ENCODE measurements at regions not wholly inside any gene's neighbourhood (a gene's known extent, or its start where the extent isn't known, plus 50 kb on each side); places are given as distances from the start of the nearest gene placed in this dataset.
"Not testable (repeated sequence)": the region's sequence is repeated elsewhere in the genome, so short reads cannot be mapped to it uniquely, and the experiment has no call there.

- WGBS: 68% methylated on average over 5 of the region's 5 CpGs
- no peak for DNase-seq
These were observed 1664.6 kb upstream of the CELF4 start for GRCh38 chr18:39230086-39230803.

GRCh38 chr18:39227769-39228168, 1662.2 kb upstream of the CELF4 start:
- H3K4me3 ChIP-seq (ENCODE audit: low read length); DNase-seq: not testable (repeated sequence)
- 85% methylated on average over 2 of the region's 2 CpGs for WGBS

More at GRCh38 chr18:39230086-39230803, 1664.6 kb upstream of the CELF4 start:
- no peak for ATAC-seq
- no peak overlapping the region for H3K27ac ChIP-seq (ENCODE audit: low read length)
- H3K9me3 ChIP-seq (ENCODE audit: control insufficient read depth, low read length): no peaks in the 10 kb centered on the region
- H3K4me3 ChIP-seq (ENCODE audit: low read length): no peak overlapping the region
- no peaks in the 10 kb centered on the region for H3K27me3 ChIP-seq (ENCODE audit: control insufficient read depth, insufficient read depth)
- intact Hi-C loops (cut with DNase I): no loop called here
- no peaks in the 10 kb centered on the region for H3K4me1 ChIP-seq (ENCODE audit: control insufficient read depth, insufficient read depth, low read length)

GRCh38 chr18:39225373-39225772, 1659.8 kb upstream of the CELF4 start:
- 77% methylated on average over 1 of the region's 1 CpG for WGBS
- no peak for ATAC-seq
- no peak overlapping the region for H3K27ac ChIP-seq (ENCODE audit: low read length)
- intact Hi-C loops (cut with DNase I): no loop called here
- H3K9me3 ChIP-seq (ENCODE audit: control insufficient read depth, low read length): no peaks in the 10 kb centered on the region
- no peak overlapping the region for H3K4me3 ChIP-seq (ENCODE audit: low read length)
- H3K4me1 ChIP-seq (ENCODE audit: control insufficient read depth, insufficient read depth, low read length): no peaks in the 10 kb centered on the region
- no peak for DNase-seq
- H3K27me3 ChIP-seq (ENCODE audit: control insufficient read depth, insufficient read depth): no peaks in the 10 kb centered on the region

More at GRCh38 chr18:39227769-39228168, 1662.2 kb upstream of the CELF4 start:
- H3K4me1 ChIP-seq (ENCODE audit: control insufficient read depth, insufficient read depth, low read length); ATAC-seq; H3K9me3 ChIP-seq (ENCODE audit: control insufficient read depth, low read length); H3K27me3 ChIP-seq (ENCODE audit: control insufficient read depth, insufficient read depth); H3K27ac ChIP-seq (ENCODE audit: low read length); intact Hi-C loops (cut with DNase I): not testable (repeated sequence)

DNA sequence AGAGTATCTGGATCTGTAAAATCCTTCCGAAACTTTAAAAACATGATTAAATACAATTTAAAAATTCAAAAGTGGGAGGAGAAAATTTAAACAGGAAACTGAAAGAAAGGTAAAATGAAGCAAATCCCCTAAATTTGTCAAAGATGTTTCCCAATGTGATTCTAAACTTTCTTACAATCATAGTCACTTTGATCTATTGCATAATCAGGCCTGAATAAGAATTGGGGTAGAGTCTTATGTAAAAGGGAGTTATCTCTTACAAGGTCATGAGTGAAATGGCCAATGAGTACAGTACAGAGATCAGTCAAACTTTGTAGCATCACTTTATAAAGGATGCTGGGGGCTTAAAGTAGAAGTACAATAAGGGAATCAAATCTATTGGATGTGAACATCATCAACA, 1657.7 kb upstream of the CELF4 start:
- intact Hi-C loops (cut with DNase I): no loop called here
- DNase-seq (no peak), ATAC-seq (no peak)
- no peaks in the 10 kb centered on the region for H3K27me3 ChIP-seq (ENCODE audit: control insufficient read depth, insufficient read depth)
- no peaks in the 10 kb centered on the region for H3K4me1 ChIP-seq (ENCODE audit: control insufficient read depth, insufficient read depth, low read length)
- H3K9me3 ChIP-seq (ENCODE audit: control insufficient read depth, low read length): no peaks in the 10 kb centered on the region
- H3K4me3 ChIP-seq (ENCODE audit: low read length): no peak overlapping the region
- H3K27ac ChIP-seq (ENCODE audit: low read length): no peak overlapping the region
- WGBS: 96% methylated on average over 1 of the region's 1 CpG

GRCh38 chr18:39215920-39216319, 1650.3 kb upstream of the CELF4 start:
- Histone ChIP-seq H3K4me1 (ENCODE audit: control insufficient read depth, insufficient read depth, low read length) (no peaks in the 10 kb centered on the region), H3K27ac (ENCODE audit: low read length) (no peak overlapping the region), H3K4me3 (ENCODE audit: low read length) (no peak overlapping the region), H3K9me3 (ENCODE audit: control insufficient read depth, low read length) (no peaks in the 10 kb centered on the region), H3K27me3 (ENCODE audit: control insufficient read depth, insufficient read depth) (no peaks in the 10 kb centered on the region)
- no peak for ATAC-seq
- intact Hi-C loops (cut with DNase I): no loop called here
- WGBS: 64% methylated on average over 2 of the region's 2 CpGs
- DNase-seq: no peak

DNA sequence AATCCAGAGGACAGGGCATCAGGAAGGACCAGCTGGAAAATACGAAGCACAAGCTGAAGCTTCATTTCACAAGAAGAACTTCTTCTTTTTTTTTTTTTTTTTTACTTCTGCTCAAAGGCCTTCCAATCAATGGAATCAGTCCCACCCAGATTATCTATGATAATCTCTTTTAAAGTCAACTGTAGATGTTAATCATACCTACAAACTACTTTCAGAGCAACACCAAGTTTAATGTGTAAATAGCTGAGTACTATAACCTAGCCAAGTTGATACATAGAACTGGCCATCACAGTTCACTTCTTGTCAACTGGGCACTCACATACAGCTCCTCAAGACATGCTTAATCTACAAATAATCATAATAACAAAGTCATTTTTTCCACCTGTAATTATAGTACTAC, 1645.9 kb upstream of the CELF4 start:
- no peak overlapping the region for H3K4me3 ChIP-seq (ENCODE audit: low read length)
- ATAC-seq (no peak), DNase-seq (no peak)
- WGBS: 88% methylated on average over 1 of the region's 1 CpG
- H3K9me3 ChIP-seq (ENCODE audit: control insufficient read depth, low read length): no peaks in the 10 kb centered on the region
- H3K27me3 ChIP-seq (ENCODE audit: control insufficient read depth, insufficient read depth): no peaks in the 10 kb centered on the region
- no peak overlapping the region for H3K27ac ChIP-seq (ENCODE audit: low read length)
- intact Hi-C loops (cut with DNase I): no loop called here
- no peaks in the 10 kb centered on the region for H3K4me1 ChIP-seq (ENCODE audit: control insufficient read depth, insufficient read depth, low read length)

- no peak for ATAC-seq
- intact Hi-C loops (cut with DNase I): no loop called here
- WGBS: 75% methylated on average over 2 of the region's 2 CpGs
- H3K4me1 ChIP-seq (ENCODE audit: control insufficient read depth, insufficient read depth, low read length): no peaks in the 10 kb centered on the region
- no peak for DNase-seq
- H3K27me3 ChIP-seq (ENCODE audit: control insufficient read depth, insufficient read depth): no peaks in the 10 kb centered on the region
- H3K27ac ChIP-seq (ENCODE audit: low read length): no peak overlapping the region
- H3K9me3 ChIP-seq (ENCODE audit: control insufficient read depth, low read length): no peaks in the 10 kb centered on the region
- no peak overlapping the region for H3K4me3 ChIP-seq (ENCODE audit: low read length)
These were observed 1643.6 kb upstream of the CELF4 start for GRCh38 chr18:39209173-39209572.

DNA sequence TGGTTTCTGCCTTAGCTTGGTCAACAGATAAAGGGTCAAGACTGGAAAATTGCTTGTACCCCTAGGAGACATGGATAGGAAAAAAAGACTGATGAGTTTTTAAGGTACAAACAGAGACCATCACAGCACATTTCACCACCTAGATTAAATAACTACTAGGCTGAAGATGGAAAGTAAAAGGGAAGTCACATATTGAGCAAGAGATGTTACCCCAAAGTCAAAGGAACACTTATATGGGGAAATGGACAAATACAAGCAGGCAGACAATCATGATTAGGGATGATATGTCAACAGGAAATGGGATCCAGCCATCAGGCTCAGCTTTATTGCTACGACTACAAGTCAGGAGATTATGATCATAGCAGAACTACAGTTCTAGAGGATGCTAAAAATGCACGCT, 1643.1 kb upstream of the CELF4 start:
- H3K9me3 ChIP-seq (ENCODE audit: control insufficient read depth, low read length): no peaks in the 10 kb centered on the region
- no peaks in the 10 kb centered on the region for H3K4me1 ChIP-seq (ENCODE audit: control insufficient read depth, insufficient read depth, low read length)
- ATAC-seq (no peak), DNase-seq (no peak)
- no peak overlapping the region for H3K4me3 ChIP-seq (ENCODE audit: low read length)
- H3K27me3 ChIP-seq (ENCODE audit: control insufficient read depth, insufficient read depth): no peaks in the 10 kb centered on the region
- no peak overlapping the region for H3K27ac ChIP-seq (ENCODE audit: low read length)
- 76% methylated on average over 2 of the region's 2 CpGs for whole genome bisulfite sequencing
- intact Hi-C loops (cut with DNase I): no loop called here

GRCh38 chr18:39208190-39208589, 1642.6 kb upstream of the CELF4 start:
- ATAC-seq (no peak), DNase-seq (no peak)
- Histone ChIP-seq H3K4me1 (ENCODE audit: control insufficient read depth, insufficient read depth, low read length) (no peaks in the 10 kb centered on the region), H3K9me3 (ENCODE audit: control insufficient read depth, low read length) (no peaks in the 10 kb centered on the region), H3K27ac (ENCODE audit: low read length) (no peak overlapping the region), H3K27me3 (ENCODE audit: control insufficient read depth, insufficient read depth) (no peaks in the 10 kb centered on the region), H3K4me3 (ENCODE audit: low read length) (no peak overlapping the region)
- intact Hi-C loops (cut with DNase I): no loop called here
- WGBS: 38% methylated on average over 2 of the region's 2 CpGs

DNA sequence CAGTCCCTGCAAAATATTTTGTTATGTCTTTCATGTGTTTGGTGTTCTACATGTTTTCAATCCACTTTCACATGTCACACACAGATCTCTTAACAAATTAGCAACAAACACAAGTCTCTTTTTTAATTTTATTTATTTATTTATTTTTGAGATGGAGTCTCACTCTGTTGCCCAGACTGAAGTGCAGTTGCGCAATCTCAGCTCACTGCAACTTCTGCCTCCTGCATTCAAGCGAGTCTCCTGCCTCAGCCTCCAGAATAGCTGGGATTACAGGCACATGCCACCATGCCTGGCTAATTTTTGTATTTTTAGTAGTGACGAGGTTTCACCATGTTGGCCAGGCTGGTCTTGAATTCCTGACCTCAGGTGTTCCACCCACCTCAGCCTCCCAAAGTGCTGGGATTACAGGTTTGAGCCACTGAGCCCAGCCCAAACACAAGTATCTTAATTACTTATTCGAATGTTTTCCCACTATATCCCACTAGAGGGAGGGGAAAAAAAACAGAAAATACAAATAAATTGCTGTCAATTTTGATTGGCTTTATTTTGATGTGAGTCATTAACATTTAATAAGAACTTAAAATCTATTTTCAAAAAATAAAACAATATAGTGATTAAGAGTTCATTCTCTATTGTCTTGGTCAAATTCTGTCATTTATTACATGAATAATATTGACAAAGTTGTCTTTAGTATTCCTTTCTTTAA, 1641.0 kb upstream of the CELF4 start:
- intact Hi-C loops (cut with DNase I): not testable (repeated sequence)

DNA sequence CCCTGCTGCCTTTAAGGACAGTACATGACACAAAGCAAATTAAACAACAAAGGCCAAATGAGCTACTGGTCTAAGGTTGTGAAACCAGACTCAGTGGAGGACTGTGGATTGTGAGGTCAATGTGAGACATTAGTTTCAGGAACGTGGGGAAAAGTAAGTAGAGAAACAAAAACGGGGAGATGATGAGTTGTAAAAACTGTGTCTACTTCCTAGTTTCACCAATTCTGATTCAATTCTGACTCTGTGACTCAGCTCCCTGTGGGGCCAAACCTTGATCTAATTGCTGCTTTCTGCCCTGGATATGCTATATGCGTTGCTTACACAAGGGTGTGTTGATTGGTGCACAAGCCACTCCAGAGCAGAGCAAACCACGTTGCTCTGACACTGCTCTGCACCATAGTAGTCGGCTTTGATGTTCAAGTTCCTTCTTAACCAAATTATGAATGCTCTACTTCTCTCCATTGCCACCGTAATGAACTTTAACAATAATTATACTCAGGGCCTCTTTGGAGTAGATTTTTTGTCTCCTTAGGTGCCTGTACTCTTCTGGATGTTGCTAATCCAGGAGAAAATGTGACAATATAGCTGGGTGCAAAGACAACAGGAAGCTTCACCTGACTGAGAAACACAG, 1640.1 kb upstream of the CELF4 start:
- Histone ChIP-seq H3K27ac (ENCODE audit: low read length) (no peak overlapping the region), H3K4me3 (ENCODE audit: low read length) (no peak overlapping the region), H3K4me1 (ENCODE audit: control insufficient read depth, insufficient read depth, low read length) (no peaks in the 10 kb centered on the region), H3K27me3 (ENCODE audit: control insufficient read depth, insufficient read depth) (no peaks in the 10 kb centered on the region), H3K9me3 (ENCODE audit: control insufficient read depth, low read length) (no peaks in the 10 kb centered on the region)
- ATAC-seq: no peak
- WGBS: 84% methylated on average over 6 of the region's 6 CpGs
- no peak for DNase-seq
- intact Hi-C loops (cut with DNase I): no loop called here

More for the DNA sequence above, 1641.0 kb upstream of the CELF4 start:
- ATAC-seq; H3K27me3 ChIP-seq (ENCODE audit: control insufficient read depth, insufficient read depth); DNase-seq; H3K9me3 ChIP-seq (ENCODE audit: control insufficient read depth, low read length); H3K4me3 ChIP-seq (ENCODE audit: low read length); H3K4me1 ChIP-seq (ENCODE audit: control insufficient read depth, insufficient read depth, low read length); H3K27ac ChIP-seq (ENCODE audit: low read length): not testable (repeated sequence)
- 92% methylated on average over 4 of the region's 4 CpGs for WGBS
